GM12873 (cell line): ENCODE measurements at regions not wholly inside any gene's neighbourhood (a gene's known extent, or its start where the extent isn't known, plus 50 kb on each side); places are given as distances from the start of the nearest gene placed in this dataset.

ENCODE experiments used
- CTCF ChIP-seq: IDR thresholded peaks from 2 replicates; pipeline ENCODE4 v1.5.1; 2012; ENCODE audit warnings: low read depth, mild to moderate bottlenecking, moderate library complexity, low read length, control low read depth; ENCODE audit not compliant: insufficient read depth; ENCODE audit errors: missing control alignments

- no peak for TF ChIP-seq CTCF
Measured at GRCh38 chr22:48984639-48985038, 843.0 kb downstream of the BRD1 start.

GRCh38 chr22:48982321-48982905, 845.3 kb downstream of the BRD1 start:
- no peak for TF ChIP-seq CTCF

GRCh38 chr22:48981371-48982061, 846.2 kb downstream of the BRD1 start:
- no peak for TF ChIP-seq CTCF

- TF ChIP-seq CTCF, result no peak
Measured at GRCh38 chr22:48980918-48981317, 846.8 kb downstream of the BRD1 start.

- TF ChIP-seq CTCF, result no peak
Measured at GRCh38 chr22:48980409-48980808, 847.3 kb downstream of the BRD1 start.

GRCh38 chr22:48979482-48979881, 848.2 kb downstream of the BRD1 start:
- no peak for TF ChIP-seq CTCF

GRCh38 chr22:48976556-48977535, 850.8 kb downstream of the BRD1 start:
- no peak for TF ChIP-seq CTCF
